ENCODE measurements at regions not wholly inside any gene's neighbourhood (a gene's known extent, or its start where the extent isn't known, plus 50 kb on each side); places are given as distances from the start of the nearest gene placed in this dataset.

DNA sequence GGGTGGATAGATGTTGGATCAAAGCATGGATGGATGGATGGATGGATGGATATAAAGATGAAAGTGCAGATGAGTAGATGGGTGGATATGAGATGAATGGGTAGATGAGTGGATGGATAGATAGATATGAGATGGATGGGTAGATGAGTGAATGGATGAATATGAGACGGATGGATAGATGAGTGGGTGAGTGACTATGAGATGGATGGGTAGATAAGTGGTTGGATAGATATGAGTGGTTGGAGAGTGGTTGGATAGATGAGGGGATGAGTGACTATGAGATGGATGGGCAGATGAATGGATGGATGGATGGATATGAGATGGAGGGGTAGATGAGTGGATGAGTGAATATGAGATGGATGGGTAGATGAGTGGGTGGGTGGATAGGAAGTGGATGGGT lies 204.6 kb upstream of the TLE3 start:
- TF ChIP-seq CTCF (IDR thresholded peaks at IDR 0.05) (no peak), POLR2A (IDR thresholded peaks at IDR 0.05) (no peak)
